Caki2 (cell line): ENCODE measurements at regions not wholly inside any gene's neighbourhood (a gene's known extent, or its start where the extent isn't known, plus 50 kb on each side); places are given as distances from the start of the nearest gene placed in this dataset.
"Not testable (repeated sequence)": the region's sequence is repeated elsewhere in the genome, so short reads cannot be mapped to it uniquely, and the experiment has no call there.

Source experiments
- DNase-seq: peaks from one replicate; pipeline ENCODE4 v3.0.0-alpha.2; 2015; ENCODE audit warnings: low read depth
- in situ Hi-C: cut with HindIII; loops from 2 replicates; pipeline ENCODE4 v1.10.0; 2016; ENCODE audit warnings: low sequenced_read_pairs, low pct_unique_long_range_greater_than_20kb, mixed read lengths

DNA sequence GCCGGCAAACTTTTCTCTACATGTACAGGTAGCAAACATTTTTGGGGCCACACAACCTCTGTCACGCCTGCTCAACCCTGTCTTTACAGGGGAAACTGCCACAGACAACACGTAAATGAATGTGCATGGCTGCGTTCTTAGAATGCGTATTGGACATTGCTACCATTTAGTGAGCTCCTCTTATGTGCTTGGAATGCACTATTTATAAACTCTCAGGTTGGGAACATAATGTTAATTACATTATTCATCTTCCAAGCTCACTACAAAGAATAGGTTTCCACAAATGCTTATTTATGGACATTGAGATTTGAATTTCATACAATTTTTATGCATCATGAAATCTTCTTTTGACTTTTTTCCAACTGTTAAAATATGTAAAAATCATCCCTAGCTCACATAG, 92.0 kb upstream of the RPS6KA2 start:
- no peak for DNase-seq
- in situ Hi-C loops = no loop called here

GRCh38 chr6:166718516-166718915, 91.5 kb upstream of the RPS6KA2 start:
- in situ Hi-C loops = no loop called here
- no peak for DNase-seq

DNA sequence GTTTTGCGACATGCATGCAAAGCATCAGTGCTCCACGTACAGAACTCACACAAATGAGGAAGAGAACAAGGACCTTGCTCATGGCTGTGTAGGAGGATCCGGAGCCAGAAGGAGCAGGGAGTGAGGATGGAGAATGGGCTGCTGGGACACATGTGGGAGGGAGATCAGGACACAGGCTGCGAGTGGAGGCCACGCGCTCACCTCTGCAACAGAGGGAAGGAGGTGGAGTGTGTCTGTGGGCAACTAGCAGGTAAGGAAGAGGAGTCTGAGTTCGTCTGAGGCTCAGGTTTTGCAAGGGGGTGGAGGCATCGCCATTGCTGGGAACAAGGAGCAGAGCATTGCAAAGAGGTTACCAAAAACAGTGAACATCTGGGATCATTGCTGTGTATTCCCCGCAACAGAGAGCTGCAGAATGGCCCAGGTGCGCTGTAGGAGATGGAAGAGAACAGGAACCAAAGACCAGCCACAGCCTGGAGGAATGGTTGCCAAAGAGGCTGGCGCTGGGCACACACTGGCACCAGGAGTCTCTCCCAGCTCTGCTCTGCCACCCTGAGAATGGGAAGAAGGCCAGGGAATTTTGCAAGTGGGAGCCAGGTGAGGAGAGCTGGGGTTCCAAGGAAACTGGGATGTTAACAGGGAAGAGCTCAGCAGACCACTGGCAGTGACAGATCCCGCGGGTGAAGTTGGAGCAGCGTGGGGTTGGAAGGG, 90.0 kb upstream of the RPS6KA2 start:
- in situ Hi-C loops = no loop called here
- DNase-seq = no peak

- in situ Hi-C loops = no loop called here
- DNase-seq = no peak
Measured at GRCh38 chr6:166715992-166716391, 88.9 kb upstream of the RPS6KA2 start.

- in situ Hi-C loops = no loop called here
- no peak for DNase-seq
Measured at GRCh38 chr6:166715065-166715464, 88.0 kb upstream of the RPS6KA2 start.

- in situ Hi-C loops = no loop called here
- no peak for DNase-seq
Measured at GRCh38 chr6:166714581-166714980, 87.5 kb upstream of the RPS6KA2 start.

DNA sequence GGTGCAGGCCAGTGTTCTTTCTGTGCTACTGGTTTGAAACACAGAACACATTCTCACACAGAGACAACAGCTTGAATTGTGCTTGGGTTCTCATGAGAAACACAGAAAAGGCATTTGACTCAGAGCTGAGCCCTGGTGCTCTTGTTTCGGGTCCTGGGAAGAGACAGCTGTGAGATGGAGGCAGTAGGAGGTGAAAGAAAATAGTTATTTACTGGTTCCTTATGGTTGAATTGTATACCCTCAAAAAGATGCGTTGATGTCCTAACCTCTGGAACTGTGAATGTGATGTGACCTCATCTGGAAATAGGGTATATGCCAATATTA, 87.1 kb upstream of the RPS6KA2 start:
- in situ Hi-C loops = no loop called here
- no peak for DNase-seq

GRCh38 chr6:166713434-166714186, 86.6 kb upstream of the RPS6KA2 start:
- in situ Hi-C loops = no loop called here

DNA sequence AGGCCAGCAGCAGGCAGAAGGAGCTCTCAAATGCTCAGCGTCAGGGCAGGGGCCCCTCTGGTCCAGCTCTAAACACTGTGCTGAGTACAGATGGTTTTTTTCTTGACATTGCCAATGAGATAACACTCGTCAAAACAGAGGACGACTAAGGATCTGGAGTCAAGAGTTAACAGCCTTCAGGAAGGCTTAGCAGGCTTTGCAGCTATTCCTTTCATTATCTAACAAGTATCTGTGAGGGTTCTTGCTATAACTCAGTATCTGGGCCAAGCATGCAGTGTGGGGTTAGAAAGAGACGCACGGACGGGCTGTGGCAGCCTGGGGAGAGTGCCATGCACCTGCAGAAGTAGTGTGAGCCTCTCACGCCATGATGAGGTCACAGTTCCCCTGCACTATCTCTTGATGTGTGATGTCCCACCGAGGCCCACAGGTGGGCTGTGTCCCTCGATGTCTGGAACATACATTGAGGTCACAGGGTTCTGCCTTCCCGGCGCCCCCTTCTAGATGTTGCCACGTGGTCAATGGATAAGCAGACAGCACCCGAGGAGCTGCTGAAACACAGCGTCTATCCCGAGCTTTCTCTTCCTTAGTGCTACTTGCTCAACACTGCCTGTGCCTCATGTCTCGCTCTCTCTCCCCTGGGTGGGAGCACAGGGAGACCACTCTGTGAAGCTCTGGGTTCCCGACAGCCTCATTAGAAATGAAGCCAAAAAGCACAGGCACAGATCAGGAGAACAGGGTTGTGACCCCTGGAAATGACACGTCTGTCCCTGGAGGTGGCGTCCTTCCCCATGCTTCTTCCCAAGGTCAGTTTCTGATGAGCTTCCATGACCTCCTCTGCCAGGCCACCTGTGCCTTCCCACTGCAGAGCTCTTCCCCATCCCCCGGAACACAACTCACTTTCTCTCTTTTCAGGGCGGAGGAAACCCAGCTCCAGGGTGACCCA, 85.5 kb upstream of the RPS6KA2 start:
- DNase-seq = no peak
- in situ Hi-C loops = no loop called here

More at GRCh38 chr6:166713434-166714186, 86.6 kb upstream of the RPS6KA2 start:
- DNase-seq = no peak

DNA sequence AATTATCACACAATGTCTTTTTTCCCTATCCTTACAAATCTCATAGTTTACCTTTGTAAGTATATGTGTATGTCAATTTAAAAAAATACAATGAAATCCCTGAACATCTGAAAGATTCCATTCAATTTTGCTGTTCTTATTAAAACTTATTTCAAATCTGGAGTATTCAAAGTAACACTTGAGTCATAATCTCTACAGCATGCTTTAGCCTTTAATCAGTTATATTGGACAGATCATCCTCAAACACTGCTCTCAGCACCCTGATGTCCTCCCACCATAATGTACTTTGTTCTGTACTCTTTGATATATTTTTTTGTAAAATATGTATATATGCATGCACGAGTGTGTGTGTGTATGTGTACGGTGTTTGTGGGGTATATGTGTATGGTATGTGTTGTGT, 83.0 kb upstream of the RPS6KA2 start:
- no peak for DNase-seq
- in situ Hi-C loops = no loop called here

DNA sequence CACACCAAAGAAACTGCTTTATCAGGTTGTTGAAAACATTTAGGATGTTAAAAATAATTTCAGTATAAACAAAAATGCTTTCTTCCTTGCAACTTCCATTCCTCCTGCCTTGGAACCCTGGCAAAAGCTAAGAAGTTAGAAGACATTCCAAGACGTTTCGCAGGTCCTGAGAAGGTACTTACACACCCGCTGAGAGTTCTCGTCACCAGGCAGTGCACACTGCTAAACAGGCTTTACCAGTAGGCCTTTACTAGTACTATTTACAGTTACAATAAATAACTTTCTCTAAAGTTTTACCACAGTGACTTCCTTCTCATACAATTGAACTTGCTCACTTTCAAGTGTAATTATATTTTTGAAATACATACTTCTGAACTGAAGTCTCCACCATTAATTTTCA, 81.4 kb upstream of the RPS6KA2 start:
- no peak for DNase-seq
- in situ Hi-C loops = no loop called here

DNA sequence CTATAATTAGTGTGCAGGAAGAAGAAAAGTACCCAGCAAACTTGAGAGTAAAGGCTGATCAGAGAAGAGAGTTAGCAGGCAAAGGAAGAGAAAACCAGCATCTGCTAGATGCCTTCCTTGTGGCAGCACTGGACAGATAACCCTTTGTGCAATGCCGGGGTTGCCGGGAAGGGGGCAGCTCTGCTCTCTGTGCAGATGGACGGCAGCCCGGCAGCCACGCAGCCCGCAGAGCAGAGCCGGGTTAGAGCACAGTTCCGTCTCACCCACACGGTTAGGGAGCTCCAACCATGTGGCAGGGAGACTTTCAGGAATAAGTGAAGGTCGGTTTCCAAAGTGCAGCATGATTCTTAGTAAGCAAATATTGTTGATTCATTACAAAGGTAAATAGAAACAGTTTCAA, 80.0 kb upstream of the RPS6KA2 start:
- DNase-seq = no peak
- in situ Hi-C loops = no loop called here

DNA sequence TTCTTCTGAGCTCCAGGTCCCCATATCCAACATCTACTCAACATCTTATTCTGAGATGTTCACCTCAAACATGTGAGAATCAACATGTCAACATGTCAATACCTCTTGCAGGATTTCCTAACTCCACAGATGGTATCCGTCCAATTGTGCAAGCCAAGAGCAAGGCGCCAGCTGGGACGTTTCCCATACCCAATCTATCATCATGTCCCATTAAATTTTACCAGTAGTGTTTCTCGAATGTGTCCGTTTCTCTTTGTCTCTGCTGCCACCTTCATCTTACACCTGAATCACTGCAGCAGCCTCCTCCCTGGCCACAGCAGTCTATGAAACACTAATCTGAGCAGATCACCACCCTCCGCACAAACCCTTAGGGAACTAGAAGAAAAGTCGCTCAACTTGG, 78.0 kb upstream of the RPS6KA2 start:
- no peak for DNase-seq
- in situ Hi-C loops = no loop called here

DNA sequence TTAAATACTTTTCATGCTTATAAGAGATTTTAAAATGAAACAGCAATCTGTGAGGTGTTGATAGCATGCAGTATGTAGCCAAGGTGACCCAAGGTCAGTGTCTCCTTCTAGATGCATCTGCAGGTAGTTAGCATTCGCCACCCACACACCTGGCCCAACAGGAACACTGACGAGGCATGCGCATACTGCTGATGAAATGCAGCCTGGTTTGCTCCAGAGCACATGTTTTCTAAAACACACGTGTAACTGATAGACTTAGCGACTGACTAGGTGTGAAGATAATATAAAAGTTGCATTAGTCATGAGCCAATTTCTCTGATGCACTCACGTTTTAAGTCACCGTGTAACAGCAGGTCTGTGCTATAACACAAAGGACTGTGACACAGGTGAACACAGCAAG, 77.1 kb upstream of the RPS6KA2 start:
- in situ Hi-C loops = no loop called here
- DNase-seq = no peak

GRCh38 chr6:166703149-166703710, 76.2 kb upstream of the RPS6KA2 start:
- no peak for DNase-seq
- in situ Hi-C loops = no loop called here

DNA sequence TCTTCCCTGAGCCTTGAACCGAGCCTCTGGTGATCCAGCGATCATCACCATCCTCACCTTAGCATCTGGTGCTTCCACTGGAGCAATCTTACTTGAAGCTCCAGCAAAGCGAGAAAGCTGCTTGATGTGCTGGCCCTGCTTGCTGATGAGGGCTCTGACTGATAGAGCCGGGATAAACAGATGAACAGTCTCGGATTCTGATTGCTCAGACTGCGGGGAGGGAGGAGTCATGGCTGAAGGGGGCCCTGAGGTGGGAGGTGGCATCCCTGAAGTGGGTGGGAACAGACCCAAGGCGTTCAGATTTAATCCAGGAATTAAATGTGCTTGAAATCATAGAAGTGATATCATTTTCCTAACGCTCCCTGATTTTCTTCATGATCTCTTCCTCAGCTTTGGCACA, 74.4 kb upstream of the RPS6KA2 start:
- in situ Hi-C loops, DNase-seq: not testable (repeated sequence)

- in situ Hi-C loops, DNase-seq: not testable (repeated sequence)
Measured at GRCh38 chr6:166700871-166701270, 73.8 kb upstream of the RPS6KA2 start.

DNA sequence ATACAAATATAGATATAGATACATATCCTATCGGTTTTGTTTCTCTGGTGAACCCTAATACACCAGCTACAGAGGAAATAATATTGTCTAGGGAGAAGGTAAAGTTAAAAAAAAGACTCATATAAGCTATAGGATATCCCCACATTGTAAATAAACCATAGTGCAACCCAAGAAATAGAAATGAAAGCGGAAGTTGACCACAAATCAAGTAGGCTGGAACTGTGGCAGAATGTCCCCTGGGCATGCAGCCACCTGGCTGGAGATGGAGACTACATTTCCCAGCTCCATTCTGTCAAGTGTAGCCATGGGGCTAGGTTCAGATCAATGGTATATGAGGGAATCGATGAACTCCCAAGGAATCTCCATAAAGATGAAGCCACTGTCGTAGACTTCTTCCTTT, 70.1 kb upstream of the RPS6KA2 start:
- DNase-seq = no peak
- in situ Hi-C loops = no loop called here

DNA sequence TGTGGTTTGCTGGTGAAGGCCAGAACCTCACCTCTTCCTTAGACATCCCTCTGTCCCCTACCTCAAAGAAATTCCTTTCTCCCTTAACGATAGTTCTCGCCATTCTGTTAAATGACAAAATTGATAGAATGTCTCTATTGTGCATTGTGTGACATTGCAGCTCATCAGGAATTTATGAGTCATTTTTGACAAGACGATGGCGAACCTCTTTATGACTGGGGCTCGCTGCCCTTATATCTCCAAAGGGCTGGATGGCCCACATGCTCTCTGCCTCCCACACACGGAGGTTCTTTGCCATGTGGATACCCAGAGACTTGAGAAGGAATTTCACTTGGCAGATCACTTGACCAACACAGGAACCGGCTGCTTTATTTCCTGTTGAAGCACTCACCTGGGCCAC, 66.8 kb upstream of the RPS6KA2 start:
- in situ Hi-C loops = no loop called here

More for the DNA sequence above, 66.8 kb upstream of the RPS6KA2 start:
- DNase-seq = no peak
